Liver (tissue), 8 donors: ENCODE measurements at regions not wholly inside any gene's neighbourhood (a gene's known extent, or its start where the extent isn't known, plus 50 kb on each side); places are given as distances from the start of the nearest gene placed in this dataset.

Source experiments
- DNase-seq: peaks from one replicate; pipeline ENCODE4 v3.0.0-alpha.2; 2017; ENCODE audit warnings: low spot score
- H3K27ac ChIP-seq, 2 donors: one replicate each; pipeline ENCODE4 v1.7.0; 2013; ENCODE audit warnings: inconsistent platforms in 2 of 2, low read length in 2 of 2, control low read depth in 1 of 2, low read depth in 1 of 2, mild to moderate bottlenecking in 1 of 2
- H3K27me3 ChIP-seq, 4 donors: one replicate each; pipeline versions ENCODE4 v1.6.1 to v1.7.0; 2013; ENCODE audit warnings: low read length in 3 of 4, inconsistent platforms in 1 of 4, mild to moderate bottlenecking in 1 of 4, moderate library complexity in 1 of 4; ENCODE audit not compliant: control insufficient read depth in 4 of 4, insufficient read depth in 4 of 4
- H3K36me3 ChIP-seq, 4 donors: one replicate each; pipeline versions ENCODE4 v1.6.1 to v1.7.0; 2013; ENCODE audit warnings: low read length in 3 of 4, mild to moderate bottlenecking in 3 of 4, low read depth in 1 of 4, moderate library complexity in 1 of 4; ENCODE audit not compliant: control insufficient read depth in 4 of 4, insufficient read depth in 3 of 4
- H3K4me1 ChIP-seq, 4 donors: one replicate each; pipeline versions ENCODE4 v1.6.1 to v1.7.0; 2013; ENCODE audit warnings: low read length in 3 of 4, mild to moderate bottlenecking in 3 of 4, moderate library complexity in 1 of 4; ENCODE audit not compliant: control insufficient read depth in 4 of 4, insufficient read depth in 4 of 4
- H3K4me3 ChIP-seq, 3 donors: one replicate each; pipeline versions ENCODE4 v1.6.1 to v1.7.0; 2013; ENCODE audit warnings: low read length in 3 of 3, control low read depth in 1 of 3, low read depth in 1 of 3, mild to moderate bottlenecking in 1 of 3
- H3K9ac ChIP-seq, 2 donors: one replicate each; pipeline ENCODE4 v1.7.0; 2013; ENCODE audit warnings: low read length in 2 of 2, mild to moderate bottlenecking in 2 of 2, moderate library complexity in 2 of 2, control low read depth in 1 of 2, low read depth in 1 of 2
- H3K9me3 ChIP-seq, 4 donors: one replicate each; pipeline versions ENCODE4 v1.6.1 to v1.7.0; 2013; ENCODE audit warnings: low read length in 3 of 4; ENCODE audit not compliant: control insufficient read depth in 4 of 4
- EGR1 ChIP-seq, 2 donors: IDR thresholded peaks; 2 replicates each; pipeline ENCODE4 v1.6.1; 2016 to 2018; ENCODE audit warnings: antibody characterized with exemption in 2 of 2, low read depth in 2 of 2
- FOXA1 ChIP-seq: IDR thresholded peaks from 2 replicates; pipeline ENCODE4 v1.6.1; 2016; ENCODE audit warnings: antibody characterized with exemption
- FOXA2 ChIP-seq: IDR thresholded peaks from 2 replicates; pipeline ENCODE4 v1.6.1; 2016; ENCODE audit warnings: antibody characterized with exemption
- GABPA ChIP-seq, 2 donors: IDR thresholded peaks in 1 of 2; conservative IDR thresholded peaks in 1 of 2; 2 replicates each; pipeline ENCODE4 v1.6.1; 2016; ENCODE audit warnings: antibody characterized with exemption in 2 of 2, mild to moderate bottlenecking in 1 of 2, moderate library complexity in 1 of 2
- HNF4A ChIP-seq, 2 donors: conservative IDR thresholded peaks; 2 replicates each; pipeline ENCODE4 v1.6.1; 2016; ENCODE audit warnings: antibody characterized with exemption in 2 of 2, mild to moderate bottlenecking in 2 of 2
- HNF4G ChIP-seq: IDR thresholded peaks from 2 replicates; pipeline ENCODE4 v1.6.1; 2016; ENCODE audit warnings: antibody characterized with exemption
- JUND ChIP-seq, 2 donors: IDR thresholded peaks; 2 replicates each; pipeline ENCODE4 v1.6.1; 2016; ENCODE audit warnings: antibody characterized with exemption in 2 of 2
- RAD21 ChIP-seq, 2 donors: IDR thresholded peaks; 2 replicates each; pipeline ENCODE4 v1.6.1; 2016; ENCODE audit warnings: antibody characterized with exemption in 2 of 2, mild to moderate bottlenecking in 2 of 2
- SP1 ChIP-seq: IDR thresholded peaks from 2 replicates; pipeline ENCODE4 v1.6.1; 2018; ENCODE audit warnings: antibody characterized with exemption, mild to moderate bottlenecking
- YY1 ChIP-seq: IDR thresholded peaks from 2 replicates; pipeline ENCODE4 v1.6.1; 2016; ENCODE audit warnings: antibody characterized with exemption, mild to moderate bottlenecking
- WGBS: extraction: QIAGEN DNeasy Blood & Tissue Kit; methylation state at CpG from one replicate; pipeline ENCODE4 v1.1.7; 2013; 5-methylcytosine and 5-hydroxymethylcytosine counted together
- TF ChIP-seq, protein P1 (sequence below): IDR thresholded peaks from 2 replicates; pipeline ENCODE4 v1.6.1; 2016; ENCODE audit warnings: antibody characterized with exemption
- TF ChIP-seq, protein P2 (sequence below): IDR thresholded peaks from 2 replicates; pipeline ENCODE4 v1.6.1; 2016; ENCODE audit warnings: antibody characterized with exemption, mild to moderate bottlenecking
- TF ChIP-seq, protein P3 (sequence below): IDR thresholded peaks from 2 replicates; pipeline ENCODE4 v1.6.1; 2016; ENCODE audit warnings: antibody characterized with exemption
- TF ChIP-seq, protein P4 (sequence below): fragments of 150-350 bp; IDR thresholded peaks from 2 replicates; pipeline ENCODE4 v1.5.1; 2017; ENCODE audit warnings: improper control_type of control experiment, low read depth, low read length; ENCODE audit not compliant: missing input control
- TF ChIP-seq, protein P5 (sequence below): IDR thresholded peaks from 2 replicates; pipeline ENCODE4 v1.6.1; 2016; ENCODE audit warnings: antibody characterized with exemption
- donor health status: healthy.
- donor health status: healthy.
- donor health status: healthy.
- donor health status: healthy.
- donor health status: healthy.

DNA sequence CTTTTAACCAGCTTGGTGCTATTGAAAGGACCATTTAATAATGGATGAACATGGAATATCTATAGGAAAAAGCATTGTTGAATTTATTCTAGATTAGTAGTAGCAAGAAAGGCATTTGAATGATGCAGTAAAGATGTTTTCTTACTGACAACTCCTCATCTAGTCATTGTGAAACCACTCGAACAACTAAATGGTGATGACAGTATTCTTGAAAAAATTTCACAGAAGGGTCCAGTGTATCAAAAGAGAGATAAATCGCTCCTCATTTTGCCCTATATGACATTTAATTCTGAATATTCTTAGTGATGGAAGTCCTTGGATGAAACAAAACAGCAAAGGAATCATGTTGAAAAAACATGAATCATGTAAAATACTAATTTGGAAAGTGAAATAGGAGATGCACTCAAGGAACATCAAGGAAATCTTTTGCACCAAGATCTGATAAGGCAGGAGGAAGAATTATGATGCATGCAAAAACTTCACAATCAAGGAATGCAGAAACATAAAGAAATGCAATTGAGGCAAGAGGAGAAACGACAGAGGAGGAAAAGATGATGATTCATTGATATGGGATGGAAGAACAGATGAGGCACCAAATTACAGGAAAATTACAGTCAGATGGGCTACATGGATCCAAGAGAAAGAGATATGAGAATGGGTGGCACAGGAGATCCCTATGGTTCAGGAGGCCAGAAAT lies 190.4 kb downstream of the DDX3Y start:
- 63% methylated on average over 3 of the region's 3 CpGs for WGBS
- DNase-seq = no peak

DNA sequence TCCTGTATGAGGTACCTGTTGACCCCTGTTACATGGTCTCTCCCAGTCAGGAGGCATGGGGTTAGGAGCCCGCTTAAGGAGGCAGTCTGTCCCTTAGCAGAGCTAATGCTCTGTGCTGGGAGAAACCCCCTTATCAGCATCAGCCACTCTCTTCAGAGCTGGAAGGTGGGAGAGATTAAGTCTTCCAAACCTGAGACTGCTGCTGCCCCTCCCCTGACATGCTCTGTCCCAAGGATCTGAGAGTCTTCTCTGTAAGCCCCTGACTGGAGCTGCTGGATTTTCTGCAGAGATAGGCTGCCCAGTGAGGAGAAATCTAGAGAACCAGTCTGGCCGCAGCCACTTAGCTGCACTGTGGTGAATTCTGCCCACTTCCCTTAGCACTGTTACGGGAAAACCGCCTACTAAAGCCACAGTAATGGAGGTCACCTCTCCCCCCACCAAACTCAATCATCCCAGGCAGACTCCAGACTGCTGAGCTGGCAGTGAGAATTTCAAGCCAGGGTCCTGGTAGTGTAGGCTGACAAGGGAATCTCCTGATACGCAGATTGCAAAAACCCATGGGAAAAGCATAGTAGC lies 222.3 kb downstream of the DDX3Y start:
- WGBS = 65% methylated on average over 5 of the region's 5 CpGs
- no peaks in the 10 kb centered on the region for H3K4me1 ChIP-seq
- H3K9ac ChIP-seq = no peak overlapping the region
- no peaks in the 10 kb centered on the region for H3K9me3 ChIP-seq
- DNase-seq = no peak
- H3K4me3 ChIP-seq = no peak overlapping the region
- H3K36me3 ChIP-seq = no peaks in the 10 kb centered on the region
- H3K27ac ChIP-seq = no peak overlapping the region
- H3K27me3 ChIP-seq = no peaks in the 10 kb centered on the region
- TF ChIP-seq, protein P1, sequence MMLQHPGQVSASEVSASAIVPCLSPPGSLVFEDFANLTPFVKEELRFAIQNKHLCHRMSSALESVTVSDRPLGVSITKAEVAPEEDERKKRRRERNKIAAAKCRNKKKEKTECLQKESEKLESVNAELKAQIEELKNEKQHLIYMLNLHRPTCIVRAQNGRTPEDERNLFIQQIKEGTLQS = no peak
- TF ChIP-seq, protein P2, sequence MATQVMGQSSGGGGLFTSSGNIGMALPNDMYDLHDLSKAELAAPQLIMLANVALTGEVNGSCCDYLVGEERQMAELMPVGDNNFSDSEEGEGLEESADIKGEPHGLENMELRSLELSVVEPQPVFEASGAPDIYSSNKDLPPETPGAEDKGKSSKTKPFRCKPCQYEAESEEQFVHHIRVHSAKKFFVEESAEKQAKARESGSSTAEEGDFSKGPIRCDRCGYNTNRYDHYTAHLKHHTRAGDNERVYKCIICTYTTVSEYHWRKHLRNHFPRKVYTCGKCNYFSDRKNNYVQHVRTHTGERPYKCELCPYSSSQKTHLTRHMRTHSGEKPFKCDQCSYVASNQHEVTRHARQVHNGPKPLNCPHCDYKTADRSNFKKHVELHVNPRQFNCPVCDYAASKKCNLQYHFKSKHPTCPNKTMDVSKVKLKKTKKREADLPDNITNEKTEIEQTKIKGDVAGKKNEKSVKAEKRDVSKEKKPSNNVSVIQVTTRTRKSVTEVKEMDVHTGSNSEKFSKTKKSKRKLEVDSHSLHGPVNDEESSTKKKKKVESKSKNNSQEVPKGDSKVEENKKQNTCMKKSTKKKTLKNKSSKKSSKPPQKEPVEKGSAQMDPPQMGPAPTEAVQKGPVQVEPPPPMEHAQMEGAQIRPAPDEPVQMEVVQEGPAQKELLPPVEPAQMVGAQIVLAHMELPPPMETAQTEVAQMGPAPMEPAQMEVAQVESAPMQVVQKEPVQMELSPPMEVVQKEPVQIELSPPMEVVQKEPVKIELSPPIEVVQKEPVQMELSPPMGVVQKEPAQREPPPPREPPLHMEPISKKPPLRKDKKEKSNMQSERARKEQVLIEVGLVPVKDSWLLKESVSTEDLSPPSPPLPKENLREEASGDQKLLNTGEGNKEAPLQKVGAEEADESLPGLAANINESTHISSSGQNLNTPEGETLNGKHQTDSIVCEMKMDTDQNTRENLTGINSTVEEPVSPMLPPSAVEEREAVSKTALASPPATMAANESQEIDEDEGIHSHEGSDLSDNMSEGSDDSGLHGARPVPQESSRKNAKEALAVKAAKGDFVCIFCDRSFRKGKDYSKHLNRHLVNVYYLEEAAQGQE = no peak
- TF ChIP-seq, protein P3, sequence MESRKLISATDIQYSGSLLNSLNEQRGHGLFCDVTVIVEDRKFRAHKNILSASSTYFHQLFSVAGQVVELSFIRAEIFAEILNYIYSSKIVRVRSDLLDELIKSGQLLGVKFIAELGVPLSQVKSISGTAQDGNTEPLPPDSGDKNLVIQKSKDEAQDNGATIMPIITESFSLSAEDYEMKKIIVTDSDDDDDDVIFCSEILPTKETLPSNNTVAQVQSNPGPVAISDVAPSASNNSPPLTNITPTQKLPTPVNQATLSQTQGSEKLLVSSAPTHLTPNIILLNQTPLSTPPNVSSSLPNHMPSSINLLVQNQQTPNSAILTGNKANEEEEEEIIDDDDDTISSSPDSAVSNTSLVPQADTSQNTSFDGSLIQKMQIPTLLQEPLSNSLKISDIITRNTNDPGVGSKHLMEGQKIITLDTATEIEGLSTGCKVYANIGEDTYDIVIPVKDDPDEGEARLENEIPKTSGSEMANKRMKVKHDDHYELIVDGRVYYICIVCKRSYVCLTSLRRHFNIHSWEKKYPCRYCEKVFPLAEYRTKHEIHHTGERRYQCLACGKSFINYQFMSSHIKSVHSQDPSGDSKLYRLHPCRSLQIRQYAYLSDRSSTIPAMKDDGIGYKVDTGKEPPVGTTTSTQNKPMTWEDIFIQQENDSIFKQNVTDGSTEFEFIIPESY = no peak
- TF ChIP-seq RAD21 (IDR thresholded peaks at IDR 0.05) (no peak), HNF4G (no peak), FOXA2 (no peak), YY1 (no peak), EGR1 (IDR thresholded peaks at IDR 0.05; ENCODE audit: low read depth in 2 of 2) (no peak), SP1 (no peak)
- TF ChIP-seq, protein P4, sequence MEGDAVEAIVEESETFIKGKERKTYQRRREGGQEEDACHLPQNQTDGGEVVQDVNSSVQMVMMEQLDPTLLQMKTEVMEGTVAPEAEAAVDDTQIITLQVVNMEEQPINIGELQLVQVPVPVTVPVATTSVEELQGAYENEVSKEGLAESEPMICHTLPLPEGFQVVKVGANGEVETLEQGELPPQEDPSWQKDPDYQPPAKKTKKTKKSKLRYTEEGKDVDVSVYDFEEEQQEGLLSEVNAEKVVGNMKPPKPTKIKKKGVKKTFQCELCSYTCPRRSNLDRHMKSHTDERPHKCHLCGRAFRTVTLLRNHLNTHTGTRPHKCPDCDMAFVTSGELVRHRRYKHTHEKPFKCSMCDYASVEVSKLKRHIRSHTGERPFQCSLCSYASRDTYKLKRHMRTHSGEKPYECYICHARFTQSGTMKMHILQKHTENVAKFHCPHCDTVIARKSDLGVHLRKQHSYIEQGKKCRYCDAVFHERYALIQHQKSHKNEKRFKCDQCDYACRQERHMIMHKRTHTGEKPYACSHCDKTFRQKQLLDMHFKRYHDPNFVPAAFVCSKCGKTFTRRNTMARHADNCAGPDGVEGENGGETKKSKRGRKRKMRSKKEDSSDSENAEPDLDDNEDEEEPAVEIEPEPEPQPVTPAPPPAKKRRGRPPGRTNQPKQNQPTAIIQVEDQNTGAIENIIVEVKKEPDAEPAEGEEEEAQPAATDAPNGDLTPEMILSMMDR = no peak
- TF ChIP-seq, protein P5, sequence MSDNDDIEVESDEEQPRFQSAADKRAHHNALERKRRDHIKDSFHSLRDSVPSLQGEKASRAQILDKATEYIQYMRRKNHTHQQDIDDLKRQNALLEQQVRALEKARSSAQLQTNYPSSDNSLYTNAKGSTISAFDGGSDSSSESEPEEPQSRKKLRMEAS = no peak

More for the DNA sequence above, 190.4 kb downstream of the DDX3Y start:
- TF ChIP-seq EGR1 (IDR thresholded peaks at IDR 0.05; ENCODE audit: low read depth in 2 of 2) (no peak), JUND (IDR thresholded peaks at IDR 0.05) (no peak), HNF4A (conservative IDR thresholded peaks at IDR 0.05) (no peak), FOXA1 (no peak), RAD21 (IDR thresholded peaks at IDR 0.05) (no peak), HNF4G (no peak), GABPA (IDR thresholded peaks at IDR 0.05 in 1 of 2, conservative IDR thresholded peaks at IDR 0.05 in 1 of 2) (no peak), FOXA2 (no peak), YY1 (no peak)
- TF ChIP-seq, protein P4 = no peak
- Histone ChIP-seq H3K9ac (no peak overlapping the region), H3K4me1 (no peaks in the 10 kb centered on the region), H3K9me3 (no peaks in the 10 kb centered on the region), H3K27me3 (no peaks in the 10 kb centered on the region), H3K27ac (no peak overlapping the region), H3K36me3 (no peaks in the 10 kb centered on the region), H3K4me3 (no peak overlapping the region)
